Loucy (cell line): ENCODE measurements at regions not wholly inside any gene's neighbourhood (a gene's known extent, or its start where the extent isn't known, plus 50 kb on each side); places are given as distances from the start of the nearest gene placed in this dataset.

Experiments
- H2AFZ ChIP-seq: fragments of 200-600 bp; sonication (generic); 2 replicates; pipeline ENCODE4 v1.6.0; 2016; ENCODE audit warnings: antibody characterized with exemption, mild to moderate bottlenecking, low read length, moderate library complexity
- H3F3A ChIP-seq: fragments of 200-600 bp; 2 replicates; pipeline ENCODE4 v1.6.0; 2016; ENCODE audit warnings: antibody characterized with exemption, low read depth, mild to moderate bottlenecking
- H3K27me3 ChIP-seq: fragments of 200-600 bp; sonication (generic); 2 replicates; pipeline ENCODE4 v1.6.1; 2014; ENCODE audit warnings: low read length, mild to moderate bottlenecking; ENCODE audit not compliant: insufficient read depth, poor library complexity, severe bottlenecking
- H3K36me3 ChIP-seq: fragments of 200-600 bp; sonication (generic); 2 replicates; pipeline ENCODE4 v1.6.1; 2016; ENCODE audit warnings: low read length; ENCODE audit not compliant: insufficient read depth
- H3K4me1 ChIP-seq: fragments of 200-600 bp; sonication (generic); 2 replicates; pipeline ENCODE4 v1.5.1; 2014; ENCODE audit warnings: low read length, mild to moderate bottlenecking; ENCODE audit not compliant: insufficient read depth, poor library complexity, severe bottlenecking
- H3K4me2 ChIP-seq: fragments of 200-600 bp; sonication (generic); 2 replicates; pipeline ENCODE4 v1.6.0; 2014; ENCODE audit warnings: antibody characterized with exemption, low read length, low read depth, mild to moderate bottlenecking; ENCODE audit not compliant: poor library complexity, severe bottlenecking
- H3K4me3 ChIP-seq: fragments of 200-600 bp; sonication (generic); 2 replicates; pipeline ENCODE4 v1.5.1; 2014; ENCODE audit warnings: low read length, mild to moderate bottlenecking, mixed read lengths; ENCODE audit not compliant: poor library complexity, severe bottlenecking
- H3K79me2 ChIP-seq: fragments of 200-600 bp; sonication (generic); 2 replicates; pipeline ENCODE4 v1.6.1; 2014; ENCODE audit warnings: low read length; ENCODE audit not compliant: insufficient read depth
- H3K9ac ChIP-seq: fragments of 200-600 bp; sonication (generic); 2 replicates; pipeline ENCODE4 v1.6.0; 2014; ENCODE audit warnings: mild to moderate bottlenecking, low read depth, low read length, moderate library complexity; ENCODE audit not compliant: poor library complexity, severe bottlenecking
- H3K9me2 ChIP-seq: fragments of 200-600 bp; sonication (generic); replicated peaks from 2 replicates; pipeline ENCODE4 v1.6.1; 2016; ENCODE audit warnings: low read depth, low read length, mixed read lengths
- H3K9me3 ChIP-seq: fragments of 200-600 bp; sonication (generic); 2 replicates; pipeline ENCODE4 v1.6.1; 2014; ENCODE audit warnings: mild to moderate bottlenecking, antibody characterized with exemption, low read length, low read depth; ENCODE audit not compliant: insufficient read depth
- H4K20me1 ChIP-seq: fragments of 200-600 bp; sonication (generic); 2 replicates; pipeline ENCODE4 v1.6.0; 2014; ENCODE audit warnings: antibody characterized with exemption, low read length, mild to moderate bottlenecking; ENCODE audit not compliant: insufficient read depth, poor library complexity, severe bottlenecking
- CTCF ChIP-seq: fragments of 200-600 bp; sonication (generic); conservative IDR thresholded peaks from 2 replicates; pipeline ENCODE4 v1.5.1; 2014; ENCODE audit warnings: mild to moderate bottlenecking, antibody characterized with exemption, low read length
- EZH2phosphoT487 ChIP-seq: fragments of 200-600 bp; IDR thresholded peaks from 2 replicates; pipeline ENCODE4 v1.6.1; 2018; ENCODE audit warnings: antibody characterized with exemption, mild to moderate bottlenecking, moderate library complexity, borderline replicate concordance

DNA sequence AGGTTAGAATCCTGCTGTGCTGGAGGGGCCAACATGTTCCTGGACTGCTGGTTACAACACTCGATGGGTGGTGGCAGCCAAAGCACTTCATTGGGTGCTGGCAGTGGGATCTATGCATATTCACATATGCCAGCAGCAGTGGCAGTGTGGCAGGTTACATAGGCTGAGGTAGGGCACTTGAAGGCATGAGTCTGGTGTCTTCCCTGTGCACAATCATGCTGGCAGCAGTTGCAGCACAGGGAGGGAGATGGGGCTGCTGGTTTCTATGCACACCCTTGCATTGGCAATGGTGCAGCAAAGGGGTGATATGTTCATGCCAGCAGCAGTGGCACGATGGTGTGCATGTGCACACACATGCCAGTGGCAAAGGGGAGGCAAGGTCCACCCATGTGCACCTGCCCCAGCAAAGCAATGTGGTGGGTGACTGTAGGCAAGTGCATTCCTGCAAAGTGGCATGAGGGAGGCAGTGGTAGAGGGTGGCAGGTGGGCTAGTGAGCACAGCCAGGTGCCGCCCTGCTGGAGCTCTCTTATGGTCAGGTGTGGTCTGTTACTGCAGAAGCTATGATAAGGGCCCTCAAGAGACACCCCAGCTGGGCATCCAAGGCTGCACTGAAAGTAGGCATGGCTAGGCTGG is 356.2 kb upstream of the STEAP1 start:
- Histone ChIP-seq H3K9me3 (no peaks in the 10 kb centered on the region), H3K79me2 (no peaks in the 10 kb centered on the region), H3K36me3 (no peaks in the 10 kb centered on the region), H3K27me3 (no peaks in the 10 kb centered on the region), H4K20me1 (no peaks in the 10 kb centered on the region), H3K9ac (no peak overlapping the region), H2AFZ (no peak overlapping the region), H3K4me2 (no peak overlapping the region), H3K4me3 (no peak overlapping the region), H3F3A (no peaks in the 10 kb centered on the region), H3K9me2 (no peaks in the 10 kb centered on the region), H3K4me1 (no peaks in the 10 kb centered on the region)
- TF ChIP-seq EZH2phosphoT487 (no peak), CTCF (no peak)

DNA sequence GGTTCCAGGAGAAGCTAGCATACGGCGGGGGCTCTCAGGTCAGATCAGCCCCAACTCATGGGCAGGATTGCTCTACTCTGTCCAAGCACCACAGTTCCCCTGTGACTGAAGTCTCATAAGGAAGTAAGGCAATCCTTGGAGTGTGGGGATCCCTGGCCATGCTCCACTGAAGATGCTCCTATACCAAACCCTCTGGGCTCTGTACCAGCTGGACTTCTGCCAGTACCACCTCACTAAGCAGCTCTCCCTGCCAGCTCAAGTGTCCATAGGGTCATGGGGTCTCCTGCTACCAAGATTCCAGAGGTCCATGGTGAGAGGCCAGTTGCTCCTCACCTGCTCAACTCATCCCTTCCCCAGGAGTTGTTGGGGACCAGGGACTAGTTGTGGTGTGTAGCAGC is 355.7 kb upstream of the STEAP1 start:
- Histone ChIP-seq H2AFZ (no peak overlapping the region), H3K4me1 (no peaks in the 10 kb centered on the region), H4K20me1 (no peaks in the 10 kb centered on the region), H3K9me2 (no peaks in the 10 kb centered on the region), H3K27me3 (no peaks in the 10 kb centered on the region), H3K4me2 (no peak overlapping the region), H3K4me3 (no peak overlapping the region), H3K79me2 (no peaks in the 10 kb centered on the region), H3F3A (no peaks in the 10 kb centered on the region), H3K9ac (no peak overlapping the region), H3K9me3 (no peaks in the 10 kb centered on the region), H3K36me3 (no peaks in the 10 kb centered on the region)
- no peak for TF ChIP-seq EZH2phosphoT487

GRCh38 chr7:89800761-89801160 is 353.5 kb upstream of the STEAP1 start:
- H3K4me1 ChIP-seq: no peaks in the 10 kb centered on the region

More at GRCh38 chr7:89800761-89801160, 353.5 kb upstream of the STEAP1 start:
- Histone ChIP-seq H3K4me3 (no peak overlapping the region), H3K9me2 (no peaks in the 10 kb centered on the region), H3F3A (no peaks in the 10 kb centered on the region), H4K20me1 (no peaks in the 10 kb centered on the region), H3K36me3 (no peaks in the 10 kb centered on the region), H3K9me3 (no peaks in the 10 kb centered on the region), H3K4me2 (no peak overlapping the region), H3K27me3 (no peaks in the 10 kb centered on the region), H2AFZ (no peak overlapping the region), H3K79me2 (no peaks in the 10 kb centered on the region), H3K9ac (no peak overlapping the region)
- TF ChIP-seq CTCF: no peak
- TF ChIP-seq EZH2phosphoT487: no peak
